HG03280 (cell line): ENCODE measurements at regions not wholly inside any gene's neighbourhood (a gene's known extent, or its start where the extent isn't known, plus 50 kb on each side); places are given as distances from the start of the nearest gene placed in this dataset.

Source experiments
- ATAC-seq: cut with Tn5 transposase; IDR thresholded peaks from one replicate; pipeline ENCODE4 v1.9.1; 2021; ENCODE audit warnings: mild to moderate bottlenecking, moderate library complexity; ENCODE audit not compliant: unreplicated experiment

DNA sequence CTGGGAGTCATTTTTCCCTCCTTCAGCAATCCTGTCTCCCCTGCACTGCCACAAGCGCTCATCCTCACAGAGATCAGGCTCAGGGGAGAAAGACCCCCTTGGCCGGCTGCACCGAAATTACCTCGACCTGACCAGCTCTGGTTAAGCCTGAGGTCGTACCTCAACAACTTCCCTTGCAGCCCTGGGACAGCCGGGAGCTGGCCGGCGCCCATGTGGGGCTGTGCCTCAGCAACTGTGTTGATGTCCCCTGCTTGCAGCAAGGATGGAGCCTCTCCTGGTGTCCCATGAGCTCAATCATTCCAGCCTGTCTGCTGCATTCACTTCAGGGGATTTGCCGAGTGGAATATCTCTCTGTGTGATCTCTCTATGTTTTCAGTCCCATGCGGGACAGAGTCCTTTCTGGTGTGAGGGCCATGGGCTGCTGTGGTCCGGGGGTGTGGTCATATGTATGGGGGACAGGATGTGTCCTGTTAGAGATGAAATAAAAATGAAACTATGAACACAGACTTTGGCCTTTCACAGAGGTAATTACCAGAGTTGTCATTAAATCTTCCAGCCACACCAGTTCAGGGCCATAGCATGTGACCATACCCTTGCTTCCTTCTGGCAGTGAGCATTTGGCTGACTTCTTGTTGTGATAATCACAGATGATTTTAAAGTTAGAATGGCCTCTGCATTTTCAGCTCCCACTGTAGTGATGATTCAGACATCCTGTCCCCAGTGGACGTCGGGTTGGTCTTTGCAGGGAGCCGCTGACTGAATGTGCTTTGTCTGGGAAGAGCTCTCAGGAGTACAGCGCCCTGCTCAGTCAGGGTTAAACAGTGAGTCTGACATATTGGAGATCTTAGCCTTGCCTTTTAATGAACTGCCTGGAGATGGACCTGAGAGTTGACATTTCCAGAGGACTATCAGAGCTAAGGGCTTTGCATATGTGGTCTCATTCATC, 405.9 kb downstream of the AACS start:
- ATAC-seq = no peak

DNA sequence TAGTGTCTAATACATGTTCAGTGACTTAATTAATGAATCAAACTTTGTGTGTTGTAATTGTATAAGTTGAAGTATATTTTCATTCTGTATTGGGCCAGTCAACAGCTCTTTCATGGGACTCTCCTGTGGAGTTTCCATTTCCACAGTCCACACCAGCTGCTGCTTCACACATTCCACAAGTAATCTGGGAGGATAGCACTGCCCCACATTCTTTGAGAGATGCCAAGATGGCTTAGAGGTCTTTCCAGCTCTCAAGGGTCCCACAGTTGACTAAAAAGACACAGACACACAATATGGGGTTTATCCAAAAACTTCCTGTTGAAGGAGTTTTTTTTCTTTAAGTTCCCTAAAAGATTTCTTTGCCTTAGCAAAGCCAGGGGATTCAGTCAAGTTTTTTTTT, 408.3 kb downstream of the AACS start:
- ATAC-seq = no peak

DNA sequence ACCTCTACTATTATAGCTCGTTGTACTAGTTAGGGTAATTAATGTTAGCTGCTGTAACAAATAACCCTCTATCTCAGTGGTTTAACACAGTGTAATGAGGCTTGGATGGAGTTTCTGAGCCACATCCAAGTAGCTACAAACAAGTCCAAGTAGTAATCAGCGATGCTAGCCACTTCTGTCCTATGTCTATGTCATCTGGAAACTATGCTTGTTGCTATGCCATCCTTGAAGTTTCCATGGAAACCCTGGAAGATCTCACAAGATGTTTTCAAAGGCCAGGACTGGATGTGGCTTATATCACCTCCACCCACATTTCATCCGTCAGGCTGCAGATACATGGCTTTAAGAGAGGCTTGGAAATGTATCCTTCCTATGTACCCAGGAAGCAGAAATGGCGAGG, 422.1 kb downstream of the AACS start:
- no peak for ATAC-seq

DNA sequence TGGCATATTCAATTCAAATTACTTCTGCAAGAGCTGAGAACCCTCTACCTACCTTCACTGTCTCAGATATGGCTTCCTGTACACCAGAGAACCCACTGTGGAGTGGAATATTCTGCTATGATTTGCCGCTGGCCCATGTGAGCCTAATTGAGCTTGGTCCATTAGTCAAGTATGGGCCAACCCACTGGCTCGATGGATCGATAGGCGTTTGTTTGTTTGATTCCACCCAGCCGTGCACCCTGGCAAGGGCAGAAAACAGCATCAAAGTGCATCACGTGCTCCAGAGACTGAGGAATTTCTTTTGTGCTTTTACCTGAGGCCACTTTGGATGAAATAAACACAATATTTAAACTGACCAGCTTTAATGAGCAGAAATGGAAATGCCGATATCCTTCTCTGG, 426.3 kb downstream of the AACS start:
- ATAC-seq = no peak

DNA sequence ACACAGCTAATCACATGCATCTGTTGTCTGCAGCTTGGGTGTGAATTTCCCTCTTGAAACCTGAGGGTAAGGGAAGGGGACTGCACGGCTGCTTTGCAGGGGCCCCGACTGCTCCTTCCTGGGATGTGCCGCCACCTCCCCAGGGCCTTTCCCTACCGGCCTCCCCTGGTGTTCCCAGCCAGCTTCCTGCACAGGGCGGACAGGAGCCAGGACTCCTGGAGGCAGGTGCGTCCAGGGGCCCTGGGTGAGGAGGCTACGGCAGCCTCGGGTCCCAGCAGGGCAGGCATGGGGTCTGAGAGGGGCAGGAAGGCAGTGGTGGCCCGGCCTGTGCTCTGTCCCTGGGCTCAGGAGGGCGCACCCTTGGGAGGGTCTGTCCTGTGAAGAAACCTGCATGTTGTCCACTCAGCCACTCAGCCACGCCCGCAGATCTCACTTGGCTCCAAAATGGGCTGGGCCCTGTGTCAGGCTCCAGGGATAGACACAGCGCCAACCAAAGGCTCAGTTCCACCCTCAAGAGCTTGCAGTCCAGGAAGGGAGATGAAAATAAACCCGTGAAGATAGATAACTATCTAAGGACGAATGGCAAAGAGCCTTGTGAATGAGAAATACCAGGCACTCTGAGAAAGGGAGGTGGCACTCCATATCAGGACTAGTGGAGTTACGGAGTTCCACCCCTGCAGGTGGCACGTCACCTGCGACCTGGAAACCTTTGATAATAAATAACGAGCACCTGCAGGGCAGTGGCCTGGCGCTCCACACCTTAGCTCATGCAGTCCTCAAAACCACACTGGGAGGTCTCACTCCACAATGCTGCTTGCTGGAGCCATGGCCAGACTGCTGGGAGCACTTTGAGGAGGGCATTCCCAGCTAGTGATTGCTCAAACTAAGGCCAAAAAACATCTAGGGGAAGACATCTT, 427.4 kb downstream of the AACS start:
- no peak for ATAC-seq

DNA sequence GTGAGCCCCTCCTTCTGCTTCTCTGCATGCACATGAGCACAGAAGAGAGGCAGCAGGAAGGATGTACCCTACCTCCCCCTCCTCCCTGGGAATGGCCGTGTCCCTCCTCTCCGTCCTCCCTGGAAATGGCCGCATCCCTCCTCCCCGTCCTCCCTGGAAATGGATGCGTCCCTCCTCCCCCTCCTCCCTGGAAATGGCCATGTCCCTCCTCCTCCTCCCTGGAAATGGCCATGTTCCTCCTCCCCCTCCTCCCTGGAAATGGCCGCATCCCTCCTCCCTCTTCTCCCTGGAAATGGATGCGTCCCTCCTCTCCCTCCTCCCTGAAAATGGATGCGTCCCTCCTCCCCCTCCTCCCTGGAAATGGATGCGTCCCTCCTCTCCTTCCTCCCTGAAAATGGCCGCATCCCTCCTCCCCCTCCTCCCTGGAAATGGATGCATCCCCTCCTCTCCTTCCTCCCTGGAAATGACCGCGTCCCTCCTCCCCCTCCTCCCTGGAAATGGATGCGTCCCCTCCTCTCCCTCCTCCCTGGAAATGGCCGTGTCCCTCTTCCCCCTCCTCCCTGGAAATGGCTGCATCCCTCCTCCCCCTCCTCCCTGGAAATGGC, 428.6 kb downstream of the AACS start:
- ATAC-seq = no peak

DNA sequence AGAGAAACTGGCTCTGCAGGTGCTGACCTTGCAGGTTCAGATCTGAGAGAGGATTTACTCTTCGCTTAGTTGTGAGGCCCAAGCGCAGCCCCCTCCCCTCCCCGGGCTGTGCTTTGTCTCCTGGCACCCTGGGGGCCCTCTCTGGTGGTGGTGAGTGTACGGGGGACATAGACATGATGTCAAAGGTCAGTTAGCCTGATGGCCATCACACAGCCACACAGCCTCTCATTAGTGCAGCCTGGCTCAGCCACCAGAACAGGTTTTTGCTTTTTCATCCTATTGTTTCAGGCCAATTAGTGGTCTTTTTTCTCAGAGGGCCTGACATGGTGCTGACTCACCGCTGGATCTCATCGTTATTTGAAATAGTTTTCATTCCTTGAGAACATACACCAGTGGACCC, 437.9 kb downstream of the AACS start:
- ATAC-seq = no peak

DNA sequence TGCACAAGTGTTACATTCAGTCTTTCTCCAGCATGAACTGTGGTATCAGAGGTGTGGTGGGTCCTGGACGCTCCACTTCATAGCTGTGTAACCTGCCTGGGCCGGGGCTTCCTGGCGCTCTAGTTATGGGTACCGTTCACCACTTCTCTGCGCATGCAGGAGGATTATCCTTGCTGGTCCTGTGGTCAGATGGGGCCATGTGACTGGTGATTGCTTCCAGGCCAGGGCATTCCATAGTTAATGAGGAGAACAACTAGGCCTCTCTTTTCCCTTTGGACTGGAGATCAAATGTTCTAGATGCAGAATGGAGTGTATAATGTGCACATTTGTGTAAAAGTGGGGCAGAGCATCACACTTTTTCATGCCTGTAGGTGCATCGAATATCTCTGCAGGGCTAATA, 444.0 kb downstream of the AACS start:
- ATAC-seq = no peak

DNA sequence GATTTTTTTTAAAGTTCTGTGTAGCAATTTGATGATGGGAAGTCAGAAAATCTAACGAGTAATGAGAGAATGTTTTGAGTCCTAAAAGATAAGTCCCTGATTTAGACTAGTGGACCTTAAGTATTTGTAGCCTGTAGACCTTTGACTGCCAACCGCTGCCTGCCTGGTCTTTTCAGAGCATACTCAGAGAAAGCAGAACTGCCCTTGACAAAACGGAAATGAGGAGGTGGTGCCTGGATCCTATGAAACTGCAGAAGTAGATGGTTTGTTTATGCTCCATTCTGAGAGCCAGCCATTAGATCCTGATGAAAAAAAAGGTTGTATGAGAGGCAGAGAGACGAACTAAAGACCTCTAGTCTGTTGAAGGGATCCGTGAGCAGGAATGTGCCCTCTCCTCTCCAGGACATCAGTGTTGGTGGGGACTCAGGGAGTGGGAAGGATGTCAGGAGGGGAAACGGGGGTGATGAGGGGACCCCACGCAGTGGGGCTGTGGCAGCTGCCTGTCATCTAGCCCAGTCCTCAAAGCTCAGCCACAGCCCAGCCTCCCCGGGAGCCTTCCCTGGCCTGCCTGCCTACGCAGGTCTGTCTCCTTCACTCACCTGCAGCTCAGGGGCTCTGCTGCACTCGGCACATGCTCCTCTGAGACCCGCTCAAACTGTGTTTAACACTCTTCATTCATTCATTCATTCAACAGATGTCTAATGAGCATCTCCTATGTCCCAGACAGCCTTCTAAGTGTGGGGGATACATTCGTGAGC, 447.5 kb downstream of the AACS start:
- no peak for ATAC-seq

DNA sequence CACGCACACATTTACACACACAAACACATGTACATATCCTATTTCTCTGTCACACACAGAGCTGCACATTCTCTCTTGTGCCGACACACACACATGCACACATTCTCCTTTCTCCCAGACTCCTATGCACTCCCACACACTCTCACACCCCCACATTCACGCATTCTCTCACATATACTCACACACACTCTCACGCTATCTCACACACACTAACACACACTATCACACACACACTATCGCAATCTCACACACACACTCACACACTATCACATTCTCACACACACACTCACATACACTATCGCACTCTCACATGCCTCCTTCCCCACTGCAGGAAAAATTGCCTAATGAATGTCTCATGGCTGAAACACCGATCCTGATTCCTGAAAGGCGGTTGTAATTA, 450.7 kb downstream of the AACS start:
- ATAC-seq = no peak

DNA sequence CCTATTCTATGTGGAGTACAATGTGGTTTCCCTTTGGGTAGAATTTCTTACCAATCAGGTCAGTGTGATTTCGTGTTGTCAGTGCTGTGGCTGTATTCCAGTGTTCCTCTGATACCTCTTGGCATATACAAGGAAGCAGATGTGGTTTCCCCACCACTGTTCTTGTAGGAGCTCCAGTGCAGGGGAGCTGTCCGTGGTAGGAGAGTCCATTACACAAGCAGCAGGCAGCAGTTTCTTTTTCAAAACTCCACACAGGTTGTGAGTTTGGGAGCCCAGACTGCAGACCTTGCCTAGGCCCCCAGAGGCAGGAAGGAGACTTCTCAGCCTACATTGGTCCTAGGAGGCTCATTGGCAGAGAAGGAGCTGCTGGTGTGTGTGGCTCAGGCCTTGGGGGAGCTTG, 452.8 kb downstream of the AACS start:
- no peak for ATAC-seq

DNA sequence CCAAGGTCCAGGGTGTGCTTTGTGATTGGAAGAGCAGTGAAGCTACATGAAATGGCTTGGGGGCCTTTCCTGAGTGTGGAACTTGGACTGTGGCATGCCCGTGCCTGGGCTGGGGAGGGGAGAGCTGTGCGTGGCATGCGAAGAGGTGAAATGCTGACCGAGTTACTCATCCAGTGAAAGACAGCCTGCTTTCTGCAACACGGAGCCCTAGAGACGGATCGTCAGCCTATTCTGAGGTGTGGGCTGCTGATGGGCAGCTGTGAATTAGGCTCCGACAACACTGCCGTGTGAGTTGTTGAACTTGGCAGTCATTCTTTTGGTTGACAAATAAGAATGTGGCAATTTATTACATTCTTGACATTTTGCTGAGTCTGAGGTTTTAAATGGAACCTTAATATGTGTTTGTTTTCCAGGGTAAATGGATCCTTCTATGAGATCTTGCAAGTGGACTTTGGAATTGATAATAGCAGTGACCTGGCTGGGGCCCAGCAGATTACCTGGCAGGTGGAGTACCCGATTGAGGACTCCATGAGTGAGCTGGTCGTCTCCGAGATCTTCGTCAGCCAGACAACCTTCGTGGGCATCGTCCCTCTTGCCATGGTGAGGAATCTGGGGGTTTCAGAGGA, 453.9 kb downstream of the AACS start:
- no peak for ATAC-seq

DNA sequence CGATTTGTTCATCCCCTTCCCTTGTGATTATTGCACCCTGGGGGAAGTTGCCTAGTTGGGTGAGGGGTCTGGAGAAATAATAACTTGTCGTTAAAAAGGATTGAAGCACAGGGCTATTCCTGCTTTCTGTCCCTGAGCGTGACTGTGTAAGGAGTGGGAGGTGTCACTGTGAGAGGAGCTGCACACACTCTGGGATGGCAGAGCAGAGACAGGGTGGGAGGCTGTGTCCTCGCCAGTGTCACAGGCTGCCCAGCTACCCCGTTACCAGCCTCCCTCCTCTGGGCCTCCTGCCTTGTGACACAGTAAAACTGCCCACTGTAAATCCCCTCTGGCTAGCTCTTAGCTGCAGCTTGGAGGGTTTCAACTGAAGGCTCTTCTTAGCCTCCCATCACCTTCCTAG, 460.6 kb downstream of the AACS start:
- no peak for ATAC-seq

DNA sequence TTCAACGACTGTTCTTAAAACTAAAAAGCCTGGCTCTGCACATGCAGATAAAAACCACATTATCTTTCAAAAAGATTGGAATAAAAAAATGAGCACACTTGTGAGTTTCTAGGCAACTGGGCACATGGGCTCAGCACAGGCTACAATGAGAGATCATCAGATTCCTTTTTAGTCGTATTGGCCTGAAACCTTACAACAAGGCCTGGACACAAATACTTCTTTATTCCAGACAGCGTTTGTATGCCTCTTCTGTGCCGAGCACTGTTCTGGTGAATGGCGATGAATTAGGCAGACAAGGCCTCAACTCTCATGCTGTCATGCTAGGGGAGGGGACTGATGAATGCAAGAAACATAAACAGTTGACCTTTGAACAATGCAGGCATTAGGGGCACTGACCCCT, 463.0 kb downstream of the AACS start:
- no peak for ATAC-seq

DNA sequence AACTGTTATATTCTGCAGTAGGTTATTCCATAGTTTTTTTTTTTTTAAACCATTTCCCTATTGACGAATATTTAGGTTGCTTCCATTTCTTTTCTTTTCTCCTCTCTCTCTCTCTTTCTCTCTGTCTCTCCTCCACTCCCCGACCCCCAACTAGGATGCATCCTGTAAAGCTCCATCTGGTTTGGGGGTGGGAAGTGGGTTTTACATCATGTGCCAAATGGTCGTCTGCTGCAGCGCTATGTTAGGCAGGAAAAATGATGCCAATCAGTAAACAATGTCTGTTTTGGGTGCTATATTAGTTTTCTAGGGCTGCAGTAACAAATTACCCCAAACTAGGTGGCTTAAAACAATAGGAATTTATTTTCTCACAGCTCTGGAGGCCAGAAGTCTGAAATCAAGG, 465.0 kb downstream of the AACS start:
- ATAC-seq = no peak

DNA sequence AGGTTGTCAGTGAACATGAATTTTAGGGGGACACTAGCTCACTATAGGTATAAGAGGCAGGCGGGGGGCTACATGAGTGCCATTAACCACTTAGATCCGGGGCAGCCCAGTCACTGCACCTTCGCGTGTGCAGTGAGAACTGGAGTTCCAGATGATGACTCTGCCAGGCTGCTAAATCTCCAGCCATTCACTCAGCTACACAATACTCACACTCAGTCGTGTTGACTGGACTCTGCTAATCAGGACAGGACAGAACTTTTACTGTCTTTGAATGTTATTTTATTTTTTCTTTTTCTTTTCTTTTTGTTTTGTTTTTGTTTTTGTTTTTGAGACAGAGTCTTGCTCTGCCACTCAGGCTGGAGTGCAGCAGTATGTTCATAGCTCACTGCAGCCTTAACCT, 465.6 kb downstream of the AACS start:
- no peak for ATAC-seq

DNA sequence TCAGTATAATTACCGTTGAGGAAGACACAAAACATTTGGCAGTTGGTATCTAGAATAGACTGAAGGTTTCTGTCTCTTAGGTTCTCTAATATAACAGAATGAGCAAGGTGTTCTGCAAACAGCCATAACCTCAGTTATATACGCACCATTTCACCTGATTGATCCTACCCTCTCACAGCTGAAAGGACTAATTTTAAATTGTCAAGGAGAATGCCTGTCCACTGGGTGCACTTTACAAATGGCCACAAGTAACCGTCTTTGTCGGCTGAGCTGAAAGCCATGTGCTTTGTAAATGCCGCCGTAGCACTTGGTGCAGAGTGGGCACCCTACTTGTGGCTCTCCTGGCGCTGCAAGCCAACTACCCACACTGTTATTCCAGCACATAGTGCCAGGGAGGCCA, 466.3 kb downstream of the AACS start:
- ATAC-seq = no peak

DNA sequence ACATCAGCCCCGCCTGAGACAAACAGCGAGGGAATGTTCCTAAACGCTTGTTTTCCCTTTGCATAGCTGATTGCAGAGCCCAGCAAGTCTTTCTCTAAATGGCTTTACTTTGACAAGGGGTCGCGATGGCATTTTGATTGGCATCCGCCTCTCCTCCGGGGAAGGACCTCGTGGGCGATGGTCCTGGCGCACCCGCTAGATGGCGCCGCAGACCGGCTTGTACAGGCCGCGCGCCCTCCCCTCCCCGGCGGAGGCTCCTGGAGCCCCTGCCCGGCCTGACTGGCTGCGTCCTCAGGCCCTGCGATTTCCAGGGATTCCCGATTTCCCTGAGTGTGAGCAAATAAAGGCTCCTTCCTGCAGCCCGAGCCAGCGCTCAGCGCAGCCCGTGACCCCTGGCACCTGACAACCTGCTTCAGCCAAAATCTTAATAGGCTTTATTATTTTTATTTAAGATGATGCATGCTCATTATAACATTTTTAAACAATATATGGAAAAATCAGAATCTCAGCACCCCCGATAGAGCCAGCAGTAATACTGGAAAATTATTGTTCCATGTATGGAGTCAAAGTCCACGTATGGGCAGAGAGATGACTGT, 468.3 kb downstream of the AACS start:
- ATAC-seq = no peak

DNA sequence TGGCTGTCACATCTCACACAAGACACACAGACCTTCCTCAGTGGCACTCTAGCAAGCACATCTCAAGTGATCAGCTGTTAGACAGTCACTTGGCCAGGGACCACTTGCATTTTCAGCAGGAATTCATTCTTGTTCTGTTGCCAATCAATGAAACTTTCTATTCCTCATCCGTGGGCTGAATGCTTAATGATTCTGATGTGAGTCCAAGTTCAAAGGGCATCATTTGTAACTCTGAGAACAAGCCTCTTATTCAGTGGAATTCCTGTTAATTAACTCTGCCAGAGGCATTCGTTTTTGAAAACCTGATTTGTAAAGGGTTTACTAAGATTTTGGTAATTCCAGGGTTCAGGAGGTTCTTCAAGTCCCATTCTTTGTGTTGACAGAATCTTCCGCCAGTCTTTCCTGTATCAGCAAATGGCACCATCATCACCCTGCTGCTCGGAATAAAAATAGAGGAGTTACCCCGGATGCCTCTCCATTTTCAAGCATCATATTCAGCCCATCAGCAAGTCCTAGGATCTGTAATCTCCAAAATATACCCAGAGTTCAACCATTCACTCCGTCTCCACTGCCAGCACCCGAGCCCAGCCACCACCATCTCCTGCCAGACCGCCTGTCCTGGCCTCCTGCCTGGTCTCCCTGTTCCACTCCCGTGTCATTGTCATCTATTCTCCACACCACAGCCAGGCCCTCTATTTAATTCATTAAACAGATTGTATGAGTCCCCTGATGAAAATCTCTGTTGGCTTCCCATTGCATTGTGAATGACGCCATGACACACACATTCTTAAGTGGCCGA, 473.4 kb downstream of the AACS start:
- ATAC-seq = no peak
